Neural cell (in vitro differentiated cells): ENCODE measurements at regions not wholly inside any gene's neighbourhood (a gene's known extent, or its start where the extent isn't known, plus 50 kb on each side); places are given as distances from the start of the nearest gene placed in this dataset.

Experiments
- CTCF ChIP-seq: fragments of 450-650 bp; IDR thresholded peaks from 2 replicates; pipeline ENCODE4 v1.5.1; 2014; ENCODE audit warnings: antibody characterized with exemption, mild to moderate bottlenecking, moderate library complexity; ENCODE audit not compliant: poor library complexity, severe bottlenecking
- EP300 ChIP-seq: fragments of 450-650 bp; conservative IDR thresholded peaks from 2 replicates; pipeline ENCODE4 v1.6.1; 2014; ENCODE audit warnings: antibody characterized with exemption, mild to moderate bottlenecking, moderate library complexity; ENCODE audit not compliant: poor library complexity, severe bottlenecking
- POLR2AphosphoS5 ChIP-seq: IDR thresholded peaks from 2 replicates; pipeline ENCODE4 v1.6.1; 2012

DNA sequence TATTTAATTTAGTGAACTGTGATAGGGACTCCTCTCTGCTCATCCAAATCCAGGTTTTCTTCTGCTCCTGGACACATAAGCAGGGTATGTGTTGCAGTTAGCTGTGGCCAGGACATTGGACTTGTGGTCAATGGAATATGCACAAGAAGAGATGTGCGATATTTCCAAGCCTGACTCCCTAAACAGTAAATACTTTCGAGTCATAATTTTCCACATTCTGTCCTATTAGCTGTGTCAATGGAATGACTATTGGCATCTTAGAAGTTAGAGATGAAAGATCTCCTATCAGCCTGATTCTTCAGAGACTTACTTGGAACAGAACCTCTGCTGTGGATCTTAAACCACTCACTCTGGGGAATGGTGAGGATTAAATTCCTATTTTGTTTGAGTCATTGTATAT lies 771.0 kb downstream of the EFNB2 start:
- no peak for TF ChIP-seq CTCF
- no peak for TF ChIP-seq EP300
- TF ChIP-seq POLR2AphosphoS5 = no peak
